ENCODE measurements at regions not wholly inside any gene's neighbourhood (a gene's known extent, or its start where the extent isn't known, plus 50 kb on each side); places are given as distances from the start of the nearest gene placed in this dataset.

- TF ChIP-seq, protein P1, sequence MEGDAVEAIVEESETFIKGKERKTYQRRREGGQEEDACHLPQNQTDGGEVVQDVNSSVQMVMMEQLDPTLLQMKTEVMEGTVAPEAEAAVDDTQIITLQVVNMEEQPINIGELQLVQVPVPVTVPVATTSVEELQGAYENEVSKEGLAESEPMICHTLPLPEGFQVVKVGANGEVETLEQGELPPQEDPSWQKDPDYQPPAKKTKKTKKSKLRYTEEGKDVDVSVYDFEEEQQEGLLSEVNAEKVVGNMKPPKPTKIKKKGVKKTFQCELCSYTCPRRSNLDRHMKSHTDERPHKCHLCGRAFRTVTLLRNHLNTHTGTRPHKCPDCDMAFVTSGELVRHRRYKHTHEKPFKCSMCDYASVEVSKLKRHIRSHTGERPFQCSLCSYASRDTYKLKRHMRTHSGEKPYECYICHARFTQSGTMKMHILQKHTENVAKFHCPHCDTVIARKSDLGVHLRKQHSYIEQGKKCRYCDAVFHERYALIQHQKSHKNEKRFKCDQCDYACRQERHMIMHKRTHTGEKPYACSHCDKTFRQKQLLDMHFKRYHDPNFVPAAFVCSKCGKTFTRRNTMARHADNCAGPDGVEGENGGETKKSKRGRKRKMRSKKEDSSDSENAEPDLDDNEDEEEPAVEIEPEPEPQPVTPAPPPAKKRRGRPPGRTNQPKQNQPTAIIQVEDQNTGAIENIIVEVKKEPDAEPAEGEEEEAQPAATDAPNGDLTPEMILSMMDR (conservative IDR thresholded peaks at IDR 0.05; ENCODE audit: low read length) = no peak
- TF ChIP-seq EZH2phosphoT487 (IDR thresholded peaks at IDR 0.05; ENCODE audit: borderline replicate concordance, low read depth, low read length) = no peak
Measured at GRCh38 chr12:66733839-66734238, 55.0 kb upstream of the GRIP1 start.
